ENCODE measurements at regions not wholly inside any gene's neighbourhood (a gene's known extent, or its start where the extent isn't known, plus 50 kb on each side); places are given as distances from the start of the nearest gene placed in this dataset.

- no peak for TF ChIP-seq EGR1 (IDR thresholded peaks at IDR 0.05)
- no peak for TF ChIP-seq EP300 (IDR thresholded peaks at IDR 0.05; ENCODE audit: borderline replicate concordance)
- no peak for TF ChIP-seq REST (IDR thresholded peaks at IDR 0.05; ENCODE audit: low read depth)
- TF ChIP-seq TCF12 (IDR thresholded peaks at IDR 0.05; ENCODE audit: low read depth) = no peak
- TF ChIP-seq MAX (IDR thresholded peaks at IDR 0.05) = no peak
- no peak for TF ChIP-seq TAF1 (IDR thresholded peaks at IDR 0.05; ENCODE audit: low read depth)
- no peak for TF ChIP-seq ZBTB7A (IDR thresholded peaks at IDR 0.05; ENCODE audit: low read depth)
- TF ChIP-seq TEAD4 (IDR thresholded peaks at IDR 0.05) = no peak
Measured at GRCh38 chr17:77827039-77827438, 131.5 kb upstream of the TNRC6C start.

All from Ishikawa (cell line).